ENCODE measurements at regions not wholly inside any gene's neighbourhood (a gene's known extent, or its start where the extent isn't known, plus 50 kb on each side); places are given as distances from the start of the nearest gene placed in this dataset.
"Not testable (repeated sequence)": the region's sequence is repeated elsewhere in the genome, so short reads cannot be mapped to it uniquely, and the experiment has no call there.

GRCh38 chr2:125004106-125004800, 979.2 kb downstream of the CNTNAP5 start:
- Histone ChIP-seq H3K79me2 (ENCODE audit: low read length) (no peaks in the 10 kb centered on the region), H3K4me1 (ENCODE audit: low read length) (no peaks in the 10 kb centered on the region), H2AFZ (ENCODE audit: low read depth, low read length) (peak overlapping the region; percentile 13; the same call in 1 of the 2 replicates), H3K27ac (ENCODE audit: low read length) (no peak overlapping the region), H3K4me2 (ENCODE audit: low read length) (no peak overlapping the region), H3K9me3 (ENCODE audit: insufficient read depth, low read length) (no peaks in the 10 kb centered on the region), H3K4me3 (ENCODE audit: low read length) (no peak overlapping the region), H3K36me3 (replicated peaks; ENCODE audit: low read depth, low read length) (no peaks in the 10 kb centered on the region), H3K9ac (ENCODE audit: low read length) (no peak overlapping the region), H4K20me1 (ENCODE audit: insufficient read depth, low read length) (no peaks in the 10 kb centered on the region), H3K27me3 (ENCODE audit: low read depth, low read length) (no peaks in the 10 kb centered on the region)
- no peak for TF ChIP-seq EZH2phosphoT487 (IDR thresholded peaks at IDR 0.05; ENCODE audit: low read depth)
- TF ChIP-seq CTCF (IDR thresholded peaks at IDR 0.05; ENCODE audit: low read depth, low read length), result no peak

- Histone ChIP-seq H2AFZ (ENCODE audit: low read depth, low read length) (no peak overlapping the region), H3K27ac (ENCODE audit: low read length) (no peak overlapping the region), H3K4me1 (ENCODE audit: low read length) (no peaks in the 10 kb centered on the region), H3K4me2 (ENCODE audit: low read length) (no peak overlapping the region), H3K4me3 (ENCODE audit: low read length) (no peak overlapping the region), H3K79me2 (ENCODE audit: low read length) (no peaks in the 10 kb centered on the region), H3K9me3 (ENCODE audit: insufficient read depth, low read length) (no peaks in the 10 kb centered on the region), H3K9ac (ENCODE audit: low read length) (no peak overlapping the region), H3K36me3 (replicated peaks; ENCODE audit: low read depth, low read length) (no peaks in the 10 kb centered on the region), H4K20me1 (ENCODE audit: insufficient read depth, low read length) (no peaks in the 10 kb centered on the region), H3K27me3 (ENCODE audit: low read depth, low read length) (no peaks in the 10 kb centered on the region)
- TF ChIP-seq EZH2phosphoT487 (IDR thresholded peaks at IDR 0.05; ENCODE audit: low read depth), result no peak
Observed at GRCh38 chr2:125006676-125007075, 981.6 kb downstream of the CNTNAP5 start.

GRCh38 chr2:125028721-125029120, 1003.6 kb downstream of the CNTNAP5 start:
- not testable (repeated sequence) for H3K4me1 ChIP-seq (ENCODE audit: low read length); H3K9me3 ChIP-seq (ENCODE audit: insufficient read depth, low read length); H3K36me3 ChIP-seq (replicated peaks; ENCODE audit: low read depth, low read length); H3K9ac ChIP-seq (ENCODE audit: low read length); H3K4me2 ChIP-seq (ENCODE audit: low read length); H2AFZ ChIP-seq (ENCODE audit: low read depth, low read length); H3K79me2 ChIP-seq (ENCODE audit: low read length); H3K4me3 ChIP-seq (ENCODE audit: low read length); H3K27ac ChIP-seq (ENCODE audit: low read length); H3K27me3 ChIP-seq (ENCODE audit: low read depth, low read length); H4K20me1 ChIP-seq (ENCODE audit: insufficient read depth, low read length)

- TF ChIP-seq CTCF (IDR thresholded peaks at IDR 0.05; ENCODE audit: low read depth, low read length) (no peak), EZH2phosphoT487 (IDR thresholded peaks at IDR 0.05; ENCODE audit: low read depth) (no peak)
- Histone ChIP-seq H3K27ac (ENCODE audit: low read length) (no peak overlapping the region), H3K9me3 (ENCODE audit: insufficient read depth, low read length) (no peaks in the 10 kb centered on the region), H3K4me2 (ENCODE audit: low read length) (no peak overlapping the region), H2AFZ (ENCODE audit: low read depth, low read length) (no peak overlapping the region), H3K4me1 (ENCODE audit: low read length) (no peaks in the 10 kb centered on the region), H3K79me2 (ENCODE audit: low read length) (no peaks in the 10 kb centered on the region), H4K20me1 (ENCODE audit: insufficient read depth, low read length) (no peaks in the 10 kb centered on the region), H3K36me3 (replicated peaks; ENCODE audit: low read depth, low read length) (no peaks in the 10 kb centered on the region), H3K4me3 (ENCODE audit: low read length) (no peak overlapping the region), H3K27me3 (ENCODE audit: low read depth, low read length) (no peaks in the 10 kb centered on the region), H3K9ac (ENCODE audit: low read length) (no peak overlapping the region)
Observed at GRCh38 chr2:125033871-125034270, 1008.8 kb downstream of the CNTNAP5 start.

- Histone ChIP-seq H4K20me1 (ENCODE audit: insufficient read depth, low read length) (no peaks in the 10 kb centered on the region), H3K9me3 (ENCODE audit: insufficient read depth, low read length) (no peaks in the 10 kb centered on the region), H3K27ac (ENCODE audit: low read length) (no peak overlapping the region), H3K4me2 (ENCODE audit: low read length) (no peak overlapping the region), H3K4me1 (ENCODE audit: low read length) (no peaks in the 10 kb centered on the region), H2AFZ (ENCODE audit: low read depth, low read length) (no peak overlapping the region), H3K79me2 (ENCODE audit: low read length) (no peaks in the 10 kb centered on the region), H3K4me3 (ENCODE audit: low read length) (no peak overlapping the region), H3K27me3 (ENCODE audit: low read depth, low read length) (no peaks in the 10 kb centered on the region), H3K36me3 (replicated peaks; ENCODE audit: low read depth, low read length) (no peaks in the 10 kb centered on the region), H3K9ac (ENCODE audit: low read length) (no peak overlapping the region)
- TF ChIP-seq EZH2phosphoT487 (IDR thresholded peaks at IDR 0.05; ENCODE audit: low read depth) (no peak), CTCF (IDR thresholded peaks at IDR 0.05; ENCODE audit: low read depth, low read length) (no peak)
Observed at GRCh38 chr2:125037135-125037653, 1012.1 kb downstream of the CNTNAP5 start.
